ENCODE measurements at regions not wholly inside any gene's neighbourhood (a gene's known extent, or its start where the extent isn't known, plus 50 kb on each side); places are given as distances from the start of the nearest gene placed in this dataset.

DNA sequence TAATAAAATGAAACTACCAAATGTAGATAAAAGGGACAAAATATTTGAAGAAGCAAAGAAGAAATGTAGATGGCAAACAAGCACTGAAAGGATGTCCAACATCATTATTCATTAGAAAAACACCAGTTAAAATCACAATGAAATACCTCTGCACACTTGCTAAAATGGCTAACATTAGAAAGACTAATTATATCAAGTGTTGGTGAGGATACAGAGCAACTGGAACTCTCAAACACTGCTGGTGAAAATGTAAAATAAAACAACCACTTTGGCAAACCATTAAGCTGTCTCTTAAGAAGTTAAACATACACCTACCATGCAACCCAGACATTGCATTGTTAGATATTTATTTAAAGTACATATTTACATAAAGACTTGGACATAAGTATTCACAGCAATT is 138.6 kb upstream of the FGGY start:
- TF ChIP-seq, protein P1, sequence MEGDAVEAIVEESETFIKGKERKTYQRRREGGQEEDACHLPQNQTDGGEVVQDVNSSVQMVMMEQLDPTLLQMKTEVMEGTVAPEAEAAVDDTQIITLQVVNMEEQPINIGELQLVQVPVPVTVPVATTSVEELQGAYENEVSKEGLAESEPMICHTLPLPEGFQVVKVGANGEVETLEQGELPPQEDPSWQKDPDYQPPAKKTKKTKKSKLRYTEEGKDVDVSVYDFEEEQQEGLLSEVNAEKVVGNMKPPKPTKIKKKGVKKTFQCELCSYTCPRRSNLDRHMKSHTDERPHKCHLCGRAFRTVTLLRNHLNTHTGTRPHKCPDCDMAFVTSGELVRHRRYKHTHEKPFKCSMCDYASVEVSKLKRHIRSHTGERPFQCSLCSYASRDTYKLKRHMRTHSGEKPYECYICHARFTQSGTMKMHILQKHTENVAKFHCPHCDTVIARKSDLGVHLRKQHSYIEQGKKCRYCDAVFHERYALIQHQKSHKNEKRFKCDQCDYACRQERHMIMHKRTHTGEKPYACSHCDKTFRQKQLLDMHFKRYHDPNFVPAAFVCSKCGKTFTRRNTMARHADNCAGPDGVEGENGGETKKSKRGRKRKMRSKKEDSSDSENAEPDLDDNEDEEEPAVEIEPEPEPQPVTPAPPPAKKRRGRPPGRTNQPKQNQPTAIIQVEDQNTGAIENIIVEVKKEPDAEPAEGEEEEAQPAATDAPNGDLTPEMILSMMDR (IDR thresholded peaks at IDR 0.05): no peak
- TF ChIP-seq POLR2A (IDR thresholded peaks at IDR 0.05) (no peak), EP300 (IDR thresholded peaks at IDR 0.05) (no peak)

Measured in ovary (tissue), 3 donors.